Activated CD8-positive, alpha-beta memory T cell treated with anti-CD3 and anti-CD28 coated beads, Interleukin-2, amount 50 U/mL, for 1 hour (primary cell): ENCODE measurements at regions not wholly inside any gene's neighbourhood (a gene's known extent, or its start where the extent isn't known, plus 50 kb on each side); places are given as distances from the start of the nearest gene placed in this dataset.
"Not testable (repeated sequence)": the region's sequence is repeated elsewhere in the genome, so short reads cannot be mapped to it uniquely, and the experiment has no call there.

ENCODE experiments used
- DNase-seq: peaks from one replicate; pipeline ENCODE4 v3.0.0-alpha.2; 2020; ENCODE audit errors: extremely low read depth

GRCh38 chr11:112643416-112643815 is 317.8 kb upstream of the NCAM1 start:
- no peak for DNase-seq

- no peak for DNase-seq
Measured at GRCh38 chr11:112644410-112645131, 316.6 kb upstream of the NCAM1 start.

- DNase-seq: no peak
Measured at GRCh38 chr11:112649856-112650255, 311.4 kb upstream of the NCAM1 start.

- DNase-seq: no peak
Measured at GRCh38 chr11:112650527-112650926, 310.7 kb upstream of the NCAM1 start.

- DNase-seq: no peak
Measured at GRCh38 chr11:112651386-112651785, 309.8 kb upstream of the NCAM1 start.

- no peak for DNase-seq
Measured at GRCh38 chr11:112652786-112653390, 308.3 kb upstream of the NCAM1 start.

GRCh38 chr11:112655371-112655770 is 305.8 kb upstream of the NCAM1 start:
- no peak for DNase-seq

GRCh38 chr11:112656772-112657428 is 304.3 kb upstream of the NCAM1 start:
- DNase-seq: no peak

GRCh38 chr11:112658431-112658878 is 302.8 kb upstream of the NCAM1 start:
- DNase-seq: no peak

- no peak for DNase-seq
Measured at GRCh38 chr11:112661146-112661545, 300.1 kb upstream of the NCAM1 start.

- no peak for DNase-seq
Measured at GRCh38 chr11:112661571-112661970, 299.6 kb upstream of the NCAM1 start.

- DNase-seq: no peak
Measured at GRCh38 chr11:112662554-112662953, 298.7 kb upstream of the NCAM1 start.

- DNase-seq: no peak
Measured at GRCh38 chr11:112663947-112664634, 297.1 kb upstream of the NCAM1 start.

GRCh38 chr11:112665291-112665690 is 295.9 kb upstream of the NCAM1 start:
- DNase-seq: no peak

GRCh38 chr11:112666253-112666652 is 295.0 kb upstream of the NCAM1 start:
- no peak for DNase-seq

GRCh38 chr11:112670806-112671570 is 290.2 kb upstream of the NCAM1 start:
- DNase-seq: no peak

- DNase-seq: not testable (repeated sequence)
Measured at GRCh38 chr11:112673401-112673800, 287.8 kb upstream of the NCAM1 start.

GRCh38 chr11:112685111-112685510 is 276.1 kb upstream of the NCAM1 start:
- DNase-seq: no peak

GRCh38 chr11:112689851-112690250 is 271.4 kb upstream of the NCAM1 start:
- DNase-seq: no peak

- DNase-seq: no peak
Measured at GRCh38 chr11:112693781-112694180, 267.4 kb upstream of the NCAM1 start.

- DNase-seq: no peak
Measured at GRCh38 chr11:112694245-112694644, 267.0 kb upstream of the NCAM1 start.

- no peak for DNase-seq
Measured at GRCh38 chr11:112694813-112695212, 266.4 kb upstream of the NCAM1 start.
